Spleen (tissue), 11 donors: ENCODE measurements at regions not wholly inside any gene's neighbourhood (a gene's known extent, or its start where the extent isn't known, plus 50 kb on each side); places are given as distances from the start of the nearest gene placed in this dataset.

Source experiments
- DNase-seq: peaks from one replicate; pipeline ENCODE4 v3.0.0-alpha.2; 2020
- H3K27ac ChIP-seq, 8 donors: fragments of 200-600 bp; sonication (generic) in 7 of 8; 1 replicate in 4 of 8; 2 replicates in 4 of 8; pipeline versions ENCODE4 v1.5.0 to v1.8.0; 2016 to 2021; ENCODE audit warnings: inconsistent platforms in 4 of 8, mild to moderate bottlenecking in 4 of 8, moderate library complexity in 1 of 8
- H3K27me3 ChIP-seq, 7 donors: fragments of 200-600 bp; sonication (generic) in 6 of 7; replicated peaks in 1 of 7; 1 replicate in 4 of 7; 2 replicates in 3 of 7; pipeline versions ENCODE4 v1.5.0 to v1.8.0; 2016 to 2021; ENCODE audit warnings: inconsistent platforms in 3 of 7, mild to moderate bottlenecking in 1 of 7
- H3K36me3 ChIP-seq, 6 donors: fragments of 200-600 bp; sonication (generic) in 5 of 6; 1 replicate in 4 of 6; 2 replicates in 2 of 6; pipeline versions ENCODE4 v1.5.0 to v1.8.0; 2016 to 2021; ENCODE audit warnings: inconsistent platforms in 2 of 6
- H3K4me1 ChIP-seq, 6 donors: fragments of 200-600 bp; sonication (generic) in 5 of 6; 1 replicate in 3 of 6; 2 replicates in 3 of 6; pipeline versions ENCODE4 v1.5.0 to v1.8.0; 2016 to 2021; ENCODE audit warnings: inconsistent platforms in 3 of 6
- H3K4me3 ChIP-seq, 8 donors: fragments of 200-600 bp; sonication (generic) in 7 of 8; 1 replicate in 4 of 8; 2 replicates in 4 of 8; pipeline versions ENCODE4 v1.5.0 to v1.8.0; 2016 to 2021; ENCODE audit warnings: inconsistent platforms in 4 of 8, mild to moderate bottlenecking in 4 of 8, moderate library complexity in 2 of 8
- H3K9me3 ChIP-seq, 8 donors: fragments of 200-600 bp; sonication (generic) in 7 of 8; 1 replicate in 4 of 8; 2 replicates in 4 of 8; pipeline versions ENCODE4 v1.5.0 to v1.8.0; 2016 to 2021; ENCODE audit warnings: inconsistent platforms in 4 of 8
- POLR2A ChIP-seq, 3 donors: fragments of 450-650 bp; IDR thresholded peaks; one replicate each; pipeline ENCODE4 v1.5.1; 2017; ENCODE audit warnings: antibody characterized with exemption in 3 of 3, mild to moderate bottlenecking in 1 of 3
- POLR2AphosphoS5 ChIP-seq, 3 donors: sonication (generic); formaldehyde crosslinking; IDR thresholded peaks; one replicate each; pipeline ENCODE4 v1.5.1; 2017; ENCODE audit warnings: antibody characterized with exemption in 3 of 3
- WGBS, 5 donors: extraction: QIAGEN DNeasy Blood & Tissue Kit in 3 of 5; methylation state at CpG; one replicate each; pipeline versions ENCODE4 v1.1.5 to v1.1.7; 2013 to 2018; 5-methylcytosine and 5-hydroxymethylcytosine counted together
- intact Hi-C: fragments of 100-400 bp; cut with DNase I; formaldehyde crosslinking; loops from one replicate; pipeline ENCODE4 v1.15.0; 2023; ENCODE audit warnings: low total_unique reads
- TF ChIP-seq, protein P1 (sequence below), 11 experiments: fragments of 200-600 bp in 7 of 11; fragments of 450-650 bp in 4 of 11; sonication (generic) in 4 of 11; IDR thresholded peaks in 8 of 11; conservative IDR thresholded peaks in 3 of 11; 1 replicate in 7 of 11; 2 replicates in 4 of 11; pipeline versions ENCODE4 v1.4.0 to v1.8.0; 2016 to 2021; ENCODE audit warnings: antibody characterized with exemption in 11 of 11, inconsistent platforms in 4 of 11, mild to moderate bottlenecking in 1 of 11
- donor health status: healthy with polysubstance abuse.
- donor health status: DM: no; HTN: no; CAD: no; lungs with moderate emphysema.
- donor health status: DM: no; HTN: no; CAD: no.
- donor health status: Bipolar disorder and iron deficiency.
- donor health status: healthy.
- donor health status: DM: no; HTN: no; CAD: no.
- donor health status: DM: yes; HTN: yes; CAD: no.

DNA sequence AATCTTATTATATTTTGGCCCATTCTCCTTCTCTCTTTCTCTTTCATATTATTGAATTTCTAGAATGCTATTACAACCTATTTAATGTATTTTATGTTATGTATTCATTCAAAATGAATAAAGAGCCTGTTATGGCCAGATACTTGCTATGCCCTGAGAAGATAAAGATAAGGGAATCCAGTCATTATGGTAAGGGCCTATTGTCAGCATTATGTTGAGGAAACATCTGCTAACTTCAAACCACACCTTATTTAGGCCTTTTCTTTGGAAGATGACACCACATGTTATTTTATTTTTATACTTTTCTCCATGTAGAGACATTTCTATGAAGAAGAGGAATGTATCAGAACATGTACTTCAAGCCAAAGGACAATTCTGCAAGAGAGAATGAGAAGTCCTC is 60.5 kb upstream of the MPP7 start:
- H3K27me3 ChIP-seq = no peaks in the 10 kb centered on the region
- no peak overlapping the region for H3K27ac ChIP-seq
- DNase-seq = no peak
- TF ChIP-seq, protein P1, sequence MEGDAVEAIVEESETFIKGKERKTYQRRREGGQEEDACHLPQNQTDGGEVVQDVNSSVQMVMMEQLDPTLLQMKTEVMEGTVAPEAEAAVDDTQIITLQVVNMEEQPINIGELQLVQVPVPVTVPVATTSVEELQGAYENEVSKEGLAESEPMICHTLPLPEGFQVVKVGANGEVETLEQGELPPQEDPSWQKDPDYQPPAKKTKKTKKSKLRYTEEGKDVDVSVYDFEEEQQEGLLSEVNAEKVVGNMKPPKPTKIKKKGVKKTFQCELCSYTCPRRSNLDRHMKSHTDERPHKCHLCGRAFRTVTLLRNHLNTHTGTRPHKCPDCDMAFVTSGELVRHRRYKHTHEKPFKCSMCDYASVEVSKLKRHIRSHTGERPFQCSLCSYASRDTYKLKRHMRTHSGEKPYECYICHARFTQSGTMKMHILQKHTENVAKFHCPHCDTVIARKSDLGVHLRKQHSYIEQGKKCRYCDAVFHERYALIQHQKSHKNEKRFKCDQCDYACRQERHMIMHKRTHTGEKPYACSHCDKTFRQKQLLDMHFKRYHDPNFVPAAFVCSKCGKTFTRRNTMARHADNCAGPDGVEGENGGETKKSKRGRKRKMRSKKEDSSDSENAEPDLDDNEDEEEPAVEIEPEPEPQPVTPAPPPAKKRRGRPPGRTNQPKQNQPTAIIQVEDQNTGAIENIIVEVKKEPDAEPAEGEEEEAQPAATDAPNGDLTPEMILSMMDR (IDR thresholded peaks at IDR 0.05 in 8 of 11, conservative IDR thresholded peaks at IDR 0.05 in 3 of 11) = no peak
- TF ChIP-seq POLR2AphosphoS5 (IDR thresholded peaks at IDR 0.05) = no peak
- TF ChIP-seq POLR2A (IDR thresholded peaks at IDR 0.05) = no peak
- intact Hi-C loops = no loop called here
- no peaks in the 10 kb centered on the region for H3K36me3 ChIP-seq
- H3K4me3 ChIP-seq = no peak overlapping the region
- H3K9me3 ChIP-seq = no peaks in the 10 kb centered on the region
- H3K4me1 ChIP-seq = peaks cover 0 to 32% (median 19%) of the 10 kb centered on the region in 6 donors

DNA sequence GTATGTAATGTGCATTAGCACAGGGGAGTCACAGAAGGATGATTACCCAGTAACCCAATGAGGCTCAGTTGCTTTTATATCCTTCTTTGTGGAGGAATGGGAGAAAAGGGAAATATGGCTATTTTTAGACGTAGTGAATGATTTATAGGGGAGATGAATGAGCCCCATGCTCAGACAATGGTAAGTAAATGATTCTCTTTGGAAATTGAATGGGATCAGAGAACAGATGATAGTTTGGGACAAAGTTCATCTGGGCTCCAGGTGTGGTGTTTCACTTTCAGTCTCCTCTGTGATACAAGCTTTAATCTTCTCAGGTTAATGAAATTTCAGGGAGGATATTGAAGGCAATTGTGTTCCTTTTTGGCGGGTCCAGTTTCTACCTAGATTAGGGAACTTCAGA is 63.0 kb upstream of the MPP7 start:
- TF ChIP-seq POLR2AphosphoS5 (IDR thresholded peaks at IDR 0.05) (no peak), POLR2A (IDR thresholded peaks at IDR 0.05) (no peak)
- TF ChIP-seq, protein P1 (IDR thresholded peaks at IDR 0.05 in 8 of 11, conservative IDR thresholded peaks at IDR 0.05 in 3 of 11) = no peak
- Histone ChIP-seq H3K27ac (peak overlapping the region in 6 of 8 donors; percentile 33 to 88 (median 84)), H3K27me3 (no peaks in the 10 kb centered on the region), H3K36me3 (no peaks in the 10 kb centered on the region), H3K4me1 (peaks cover 3 to 44% (median 25%) of the 10 kb centered on the region in 6 donors), H3K9me3 (no peaks in the 10 kb centered on the region), H3K4me3 (no peak overlapping the region)
- intact Hi-C loops = no loop called here
- no peak for DNase-seq
- WGBS, 5 donors = 61 to 71% (median 62%) methylated on average over 2 of the region's 2 CpGs

DNA sequence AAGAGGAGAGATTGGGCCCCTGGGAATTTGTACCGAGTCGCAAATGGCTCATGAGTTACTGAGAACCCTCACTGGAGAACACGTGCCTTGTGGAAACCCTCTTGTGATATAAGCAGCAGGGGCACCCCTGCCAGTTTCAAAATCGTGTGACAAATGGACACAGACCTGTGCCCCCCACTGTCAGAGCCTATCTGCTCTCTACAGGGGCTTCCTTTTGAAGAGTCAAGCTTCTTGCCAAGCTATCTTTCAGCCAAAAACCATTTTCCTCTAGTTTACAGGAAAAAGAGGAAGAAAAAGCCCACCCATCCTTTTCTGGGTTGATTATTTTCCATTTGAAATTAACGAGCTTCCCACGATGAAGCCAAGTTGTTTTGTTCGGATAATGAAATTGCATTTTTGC is 64.1 kb upstream of the MPP7 start:
- intact Hi-C loops = no loop called here
- H3K4me1 ChIP-seq = peaks cover 3 to 44% (median 25%) of the 10 kb centered on the region in 6 donors
- no peaks in the 10 kb centered on the region for H3K9me3 ChIP-seq
- H3K27ac ChIP-seq = peak overlapping the region in 7 of 8 donors; percentile 60 to 88 (median 85)
- TF ChIP-seq POLR2AphosphoS5 (IDR thresholded peaks at IDR 0.05) = no peak
- no peak for TF ChIP-seq POLR2A (IDR thresholded peaks at IDR 0.05)
- TF ChIP-seq, protein P1 (IDR thresholded peaks at IDR 0.05 in 8 of 11, conservative IDR thresholded peaks at IDR 0.05 in 3 of 11) = no peak
- no peaks in the 10 kb centered on the region for H3K36me3 ChIP-seq
- DNase-seq = no peak
- H3K4me3 ChIP-seq = no peak overlapping the region
- 50 to 69% (median 59%) methylated on average over 7 of the region's 7 CpGs for WGBS, 5 donors
- H3K27me3 ChIP-seq = no peaks in the 10 kb centered on the region

DNA sequence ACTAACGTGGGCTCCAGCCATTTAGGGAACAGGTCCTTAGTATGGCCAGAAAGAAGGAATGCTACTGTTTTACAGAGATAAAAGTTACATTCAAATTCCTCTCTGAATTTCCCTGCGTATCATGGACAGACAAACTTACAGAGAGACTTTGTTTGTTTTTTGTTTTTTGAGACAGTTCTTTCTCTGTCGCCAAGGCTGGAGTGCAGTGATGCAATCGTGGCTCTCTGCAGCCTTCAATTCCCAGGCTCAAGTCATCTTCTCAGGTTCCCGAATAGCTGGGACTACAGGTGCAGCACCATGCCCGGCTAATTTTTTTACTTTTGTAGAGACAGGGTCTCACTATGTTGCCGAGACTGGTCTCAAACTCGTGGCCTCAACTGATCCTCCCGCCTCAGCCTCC is 64.5 kb upstream of the MPP7 start:
- Histone ChIP-seq H3K4me3 (peak overlapping the region in 1 of 8 donors; percentile 9), H3K27me3 (no peaks in the 10 kb centered on the region), H3K36me3 (no peaks in the 10 kb centered on the region), H3K4me1 (peaks cover 3 to 44% (median 25%) of the 10 kb centered on the region in 6 donors), H3K9me3 (no peaks in the 10 kb centered on the region), H3K27ac (peak overlapping the region; percentile 60 to 88 (median 84))
- 70 to 82% (median 78%) methylated on average over 9 of the region's 9 CpGs for WGBS, 5 donors
- intact Hi-C loops = no loop called here
- DNase-seq = no peak
- TF ChIP-seq, protein P1 (IDR thresholded peaks at IDR 0.05 in 8 of 11, conservative IDR thresholded peaks at IDR 0.05 in 3 of 11) = no peak
- TF ChIP-seq POLR2A (IDR thresholded peaks at IDR 0.05) = no peak
- no peak for TF ChIP-seq POLR2AphosphoS5 (IDR thresholded peaks at IDR 0.05)
